Esophagus (tissue), 2 donors: ENCODE measurements at regions not wholly inside any gene's neighbourhood (a gene's known extent, or its start where the extent isn't known, plus 50 kb on each side); places are given as distances from the start of the nearest gene placed in this dataset.

Experiments
- H3K27ac ChIP-seq, 2 donors: one replicate each; pipeline ENCODE4 v1.5.1; 2013; ENCODE audit warnings: low read depth in 2 of 2, mild to moderate bottlenecking in 2 of 2, inconsistent platforms in 1 of 2, low read length in 1 of 2, moderate library complexity in 1 of 2
- H3K27me3 ChIP-seq, 2 donors: one replicate each; pipeline ENCODE4 v1.6.1; 2013; ENCODE audit warnings: low read length in 2 of 2, control low read depth in 1 of 2, mild to moderate bottlenecking in 1 of 2; ENCODE audit not compliant: insufficient read depth in 2 of 2, control insufficient read depth in 1 of 2
- H3K36me3 ChIP-seq, 2 donors: one replicate each; pipeline ENCODE4 v1.6.1; 2013; ENCODE audit warnings: low read length in 1 of 2; ENCODE audit not compliant: control insufficient read depth in 2 of 2, insufficient read depth in 2 of 2
- H3K4me1 ChIP-seq, 2 donors: one replicate each; pipeline ENCODE4 v1.6.1; 2013; ENCODE audit warnings: low read length in 1 of 2; ENCODE audit not compliant: control insufficient read depth in 2 of 2, insufficient read depth in 2 of 2
- H3K4me3 ChIP-seq, 2 donors: one replicate each; pipeline ENCODE4 v1.5.1; 2013; ENCODE audit warnings: low read length in 2 of 2, mild to moderate bottlenecking in 2 of 2, low read depth in 1 of 2, moderate library complexity in 1 of 2
- H3K9me3 ChIP-seq, 2 donors: one replicate each; pipeline ENCODE4 v1.6.1; 2013; ENCODE audit warnings: mild to moderate bottlenecking in 2 of 2, low read depth in 1 of 2, low read length in 1 of 2, moderate library complexity in 1 of 2; ENCODE audit not compliant: control insufficient read depth in 2 of 2, insufficient read depth in 1 of 2
- WGBS, 2 donors: extraction: QIAGEN DNeasy Blood & Tissue Kit; methylation state at CpG; one replicate each; pipeline ENCODE4 v1.1.7; 2013; 5-methylcytosine and 5-hydroxymethylcytosine counted together
- donor health status: healthy with polysubstance abuse.
- donor health status: Bipolar disorder and iron deficiency.

DNA sequence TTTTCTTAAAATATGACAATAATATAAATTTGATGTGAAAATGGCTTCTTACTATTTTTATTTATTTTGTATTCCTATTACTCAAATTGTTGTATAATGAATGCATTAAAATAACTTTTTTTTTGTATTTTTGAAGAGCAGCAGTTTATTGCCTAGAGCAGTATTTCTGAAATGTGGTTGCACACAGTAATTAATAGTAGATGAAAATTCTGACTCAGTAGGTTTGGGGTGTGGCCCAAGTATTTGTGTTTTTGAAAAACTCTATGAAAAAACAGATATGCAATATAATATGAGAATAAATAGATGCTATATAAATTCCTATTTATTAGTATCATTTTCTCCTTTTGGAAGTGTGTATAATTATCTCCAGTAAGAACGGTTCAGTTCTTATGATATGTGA, 2225.3 kb upstream of the C9orf72 start:
- H3K36me3 ChIP-seq, result no peaks in the 10 kb centered on the region
- H3K9me3 ChIP-seq, result no peaks in the 10 kb centered on the region
- no peaks in the 10 kb centered on the region for H3K27me3 ChIP-seq
- H3K4me3 ChIP-seq, result no peak overlapping the region
- no peaks in the 10 kb centered on the region for H3K4me1 ChIP-seq
- 77 to 85% methylated on average over 1 of the region's 1 CpG for WGBS, 2 donors
- no peak overlapping the region for H3K27ac ChIP-seq

DNA sequence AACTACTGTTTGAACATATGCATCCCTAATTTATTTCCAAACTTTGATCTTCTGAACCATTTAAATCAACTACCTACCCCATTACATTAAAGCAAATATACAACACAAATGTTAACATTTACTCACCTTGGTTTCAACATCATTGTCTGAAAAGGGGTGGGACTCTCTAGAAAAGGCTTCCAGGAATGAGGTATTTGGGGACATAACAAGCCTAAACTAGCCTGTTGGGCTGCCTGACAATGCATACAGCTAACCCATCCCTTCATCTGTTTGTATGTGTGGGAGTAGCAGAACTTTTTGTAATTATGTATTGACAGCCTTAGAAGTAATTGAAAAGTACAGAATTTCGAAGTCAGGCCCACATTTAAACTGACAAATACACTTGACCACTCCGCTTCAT, 2225.9 kb upstream of the C9orf72 start:
- H3K27ac ChIP-seq, result no peak overlapping the region
- no peaks in the 10 kb centered on the region for H3K36me3 ChIP-seq
- H3K4me3 ChIP-seq, result no peak overlapping the region
- no peaks in the 10 kb centered on the region for H3K9me3 ChIP-seq
- H3K4me1 ChIP-seq, result no peaks in the 10 kb centered on the region
- WGBS, 2 donors, result 50 to 63% methylated on average over 2 of the region's 2 CpGs
- H3K27me3 ChIP-seq, result no peaks in the 10 kb centered on the region

DNA sequence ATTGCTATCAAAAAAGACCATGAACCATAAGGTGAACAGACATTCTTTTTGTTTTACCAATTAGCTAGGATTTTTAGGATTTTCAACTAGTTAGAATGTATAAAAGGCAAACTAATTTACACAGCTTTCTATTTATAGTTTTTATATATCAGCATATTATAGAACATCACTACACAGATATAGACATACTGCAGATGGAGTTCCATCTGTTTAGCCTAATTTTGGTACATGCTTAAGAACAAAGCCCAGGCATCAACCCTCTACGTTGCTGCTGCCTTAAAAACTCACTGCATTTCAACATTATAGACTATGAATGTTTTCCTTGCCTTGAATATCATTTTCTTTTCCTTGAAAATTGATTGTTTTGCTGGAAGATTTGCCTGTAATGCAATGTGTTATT, 2227.5 kb upstream of the C9orf72 start:
- H3K9me3 ChIP-seq, result no peaks in the 10 kb centered on the region
- no peaks in the 10 kb centered on the region for H3K4me1 ChIP-seq
- H3K36me3 ChIP-seq, result no peaks in the 10 kb centered on the region
- H3K27ac ChIP-seq, result no peak overlapping the region
- no peak overlapping the region for H3K4me3 ChIP-seq
- no peaks in the 10 kb centered on the region for H3K27me3 ChIP-seq
- 46 to 58% methylated on average over 1 of the region's 1 CpG for WGBS, 2 donors

DNA sequence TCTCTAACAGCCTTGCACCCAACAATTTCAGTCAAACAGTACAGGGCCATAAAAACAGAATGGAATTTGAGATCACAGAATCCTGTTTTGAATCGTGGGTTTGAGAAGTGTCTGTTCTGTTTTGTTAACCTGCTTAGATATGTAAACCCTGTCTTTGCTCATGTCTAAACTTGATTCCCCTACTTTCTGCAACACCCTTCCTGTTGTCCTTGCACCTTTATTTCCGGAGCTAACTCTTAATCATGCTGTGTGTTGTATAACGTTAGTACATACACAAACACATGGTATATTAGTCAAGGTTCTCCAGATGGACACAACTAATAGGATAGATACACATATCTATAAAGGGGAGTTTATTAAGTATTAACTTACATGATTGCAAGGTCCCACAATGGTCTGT, 2229.2 kb upstream of the C9orf72 start:
- Histone ChIP-seq H3K27ac (no peak overlapping the region), H3K36me3 (no peaks in the 10 kb centered on the region), H3K9me3 (no peaks in the 10 kb centered on the region), H3K4me3 (no peak overlapping the region), H3K4me1 (no peaks in the 10 kb centered on the region), H3K27me3 (no peaks in the 10 kb centered on the region)
- WGBS, 2 donors, result 34 to 56% methylated on average over 3 of the region's 3 CpGs

DNA sequence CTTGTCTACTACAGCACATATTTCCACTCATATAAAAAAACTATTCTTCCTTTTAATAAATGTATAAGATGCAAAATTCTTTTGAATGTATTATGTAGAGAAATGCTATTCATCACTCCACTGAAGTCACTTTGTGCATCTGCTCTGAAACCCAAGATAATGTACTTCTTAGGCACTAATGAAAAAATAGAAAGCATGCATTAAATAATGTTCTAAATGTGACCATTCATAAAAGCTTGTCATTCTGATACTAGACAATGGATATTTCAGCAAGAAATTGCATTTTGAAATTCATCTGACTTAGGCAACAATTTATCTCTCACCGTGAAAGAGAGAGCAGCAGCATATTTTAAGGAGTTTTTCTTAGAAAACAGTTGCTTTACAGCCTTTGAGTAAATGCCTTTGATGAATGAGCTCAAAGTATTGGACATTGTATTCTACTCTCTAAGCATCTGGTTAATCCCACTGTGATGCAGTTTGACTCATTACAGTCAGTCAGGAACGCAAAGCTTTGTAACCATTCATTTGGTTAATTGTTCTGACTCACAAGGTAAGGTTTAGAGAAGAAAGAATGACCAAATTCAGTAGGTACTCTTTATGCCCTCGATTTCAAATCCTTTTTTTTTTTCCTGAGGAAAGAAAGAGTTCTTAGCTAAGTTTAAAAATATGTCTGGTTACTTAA, 2233.8 kb upstream of the C9orf72 start:
- no peaks in the 10 kb centered on the region for H3K36me3 ChIP-seq
- H3K4me1 ChIP-seq, result no peaks in the 10 kb centered on the region
- WGBS, 2 donors, result 32 to 36% methylated on average over 3 of the region's 3 CpGs
- no peaks in the 10 kb centered on the region for H3K27me3 ChIP-seq
- H3K27ac ChIP-seq, result no peak overlapping the region
- H3K4me3 ChIP-seq, result no peak overlapping the region
- peaks cover 2 to 6% of the 10 kb centered on the region in 2 donors for H3K9me3 ChIP-seq

DNA sequence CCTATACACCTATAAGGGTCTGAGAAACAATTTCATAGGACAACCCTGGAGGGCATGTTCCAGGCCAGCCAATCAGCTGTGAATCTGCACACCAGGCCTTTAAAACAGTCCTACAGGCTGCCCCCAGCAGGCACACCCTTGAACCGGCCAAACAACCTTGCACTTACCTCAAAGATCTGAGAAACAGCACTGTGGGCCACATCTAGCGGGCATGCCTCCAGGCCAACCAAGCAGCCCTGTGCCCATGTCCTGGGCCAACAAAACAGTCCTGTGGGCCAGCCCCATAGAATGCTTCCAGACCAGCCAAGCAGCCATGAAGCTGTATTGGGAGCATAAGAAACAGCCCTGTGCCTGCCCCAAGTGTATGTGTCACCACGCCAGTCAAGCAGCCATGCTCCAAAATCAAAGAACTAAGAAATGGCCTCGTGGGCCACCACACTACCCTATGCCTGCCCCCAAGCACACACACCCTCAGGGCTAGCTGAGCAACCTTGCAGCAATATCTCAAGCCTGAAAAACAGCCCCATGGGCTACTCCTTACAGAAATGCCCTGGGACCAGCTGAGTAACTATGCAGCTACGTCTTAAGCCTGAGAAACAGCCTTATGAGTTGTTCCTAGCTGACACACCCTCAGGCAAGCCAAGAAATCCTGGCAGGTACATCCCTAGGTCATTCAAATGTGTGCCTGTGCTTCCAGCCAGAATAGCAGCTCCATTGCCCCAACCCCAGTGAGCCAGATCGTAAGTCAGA, 2243.8 kb upstream of the C9orf72 start:
- Histone ChIP-seq H3K4me3 (no peak overlapping the region), H3K9me3 (peaks cover 3 to 4% of the 10 kb centered on the region in 2 donors), H3K27ac (no peak overlapping the region), H3K4me1 (no peaks in the 10 kb centered on the region), H3K36me3 (no peaks in the 10 kb centered on the region), H3K27me3 (no peaks in the 10 kb centered on the region)
- WGBS, 2 donors, result 68 to 71% methylated on average over 6 of the region's 6 CpGs

DNA sequence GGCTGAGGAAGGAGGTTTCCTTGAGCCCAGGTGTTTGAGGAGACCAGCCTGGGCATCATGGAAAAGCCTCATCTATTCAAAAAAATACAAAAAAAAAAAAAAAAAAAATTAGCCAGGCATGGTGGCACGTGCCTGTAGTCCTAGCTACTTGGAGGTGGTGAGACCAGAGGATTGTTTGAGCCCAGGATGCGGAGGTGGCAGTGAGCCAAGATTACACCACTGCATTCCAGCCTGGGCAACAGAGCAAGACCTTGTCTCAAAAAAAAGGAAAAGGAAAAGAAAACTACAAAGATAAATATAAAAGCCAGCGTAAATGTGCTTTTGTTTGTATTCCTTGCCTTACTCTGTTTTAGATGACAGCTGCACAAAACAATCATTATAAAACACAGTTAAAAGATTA, 2249.2 kb upstream of the C9orf72 start:
- WGBS, 2 donors, result 48 to 64% methylated on average over 3 of the region's 3 CpGs
- H3K4me3 ChIP-seq, result no peak overlapping the region

DNA sequence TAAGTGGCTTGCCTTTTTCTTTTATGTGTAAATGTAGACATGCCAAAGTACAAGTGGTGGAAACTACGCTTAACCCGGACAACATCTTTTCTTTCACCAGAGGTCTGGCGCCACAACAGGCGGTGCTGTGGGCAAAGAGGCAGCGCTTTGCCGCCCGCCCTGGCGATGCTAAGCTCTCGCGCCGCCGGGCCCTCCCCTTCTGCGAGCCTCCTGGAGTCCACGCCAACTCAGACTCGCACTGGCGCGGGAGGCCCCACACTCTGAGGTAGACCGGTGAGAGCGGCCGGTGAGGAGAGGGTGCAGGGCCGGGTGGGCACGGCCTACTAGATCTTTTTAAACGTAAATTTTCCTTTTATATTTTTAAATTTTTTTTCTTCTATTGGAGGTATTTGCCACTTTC, 2253.1 kb upstream of the C9orf72 start:
- Histone ChIP-seq H3K4me3 (no peak overlapping the region), H3K27ac (no peak overlapping the region), H3K36me3 (no peaks in the 10 kb centered on the region), H3K4me1 (no peaks in the 10 kb centered on the region), H3K27me3 (no peaks in the 10 kb centered on the region), H3K9me3 (peaks cover 3 to 6% of the 10 kb centered on the region in 2 donors)
- 95 to 97% methylated on average over 23 of the region's 23 CpGs for WGBS, 2 donors

More for the DNA sequence above, 2249.2 kb upstream of the C9orf72 start:
- H3K4me1 ChIP-seq, result no peaks in the 10 kb centered on the region
- H3K27ac ChIP-seq, result no peak overlapping the region
- H3K36me3 ChIP-seq, result no peaks in the 10 kb centered on the region
- peaks cover 0 to 3% of the 10 kb centered on the region in 2 donors for H3K9me3 ChIP-seq
- no peaks in the 10 kb centered on the region for H3K27me3 ChIP-seq

DNA sequence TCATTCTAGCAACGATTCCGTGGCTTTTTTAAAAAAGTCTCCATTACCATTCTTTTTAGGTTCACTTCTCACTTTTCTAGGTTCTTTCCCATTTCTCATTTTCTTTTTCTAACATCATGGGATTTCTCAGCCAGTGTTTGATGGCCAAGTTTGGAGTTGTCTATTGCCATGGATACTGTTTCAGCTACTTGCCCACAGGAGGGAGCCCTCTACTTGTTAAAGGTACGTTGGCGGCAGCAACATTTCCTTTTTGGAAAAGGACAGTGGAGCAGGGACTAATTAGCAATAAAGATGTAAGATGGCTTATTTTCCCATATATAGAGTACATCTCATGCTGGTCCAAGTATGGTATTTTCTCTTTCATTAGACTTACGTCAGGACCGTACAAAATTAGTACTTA, 2257.5 kb upstream of the C9orf72 start:
- no peaks in the 10 kb centered on the region for H3K4me1 ChIP-seq
- 36 to 45% methylated on average over 6 of the region's 6 CpGs for WGBS, 2 donors

More for the DNA sequence above, 2257.5 kb upstream of the C9orf72 start:
- H3K36me3 ChIP-seq, result no peaks in the 10 kb centered on the region
- H3K27me3 ChIP-seq, result no peaks in the 10 kb centered on the region
- H3K4me3 ChIP-seq, result no peak overlapping the region
- peaks cover 3 to 6% of the 10 kb centered on the region in 2 donors for H3K9me3 ChIP-seq
- no peak overlapping the region for H3K27ac ChIP-seq
